Ovary (tissue), 7 donors: ENCODE measurements at regions not wholly inside any gene's neighbourhood (a gene's known extent, or its start where the extent isn't known, plus 50 kb on each side); places are given as distances from the start of the nearest gene placed in this dataset.
A peak's percentile ranks its signal among the peaks of the same experiment; 100 is the strongest.
"Not testable (repeated sequence)": the region's sequence is repeated elsewhere in the genome, so short reads cannot be mapped to it uniquely, and the experiment has no call there.

ENCODE experiments used
- DNase-seq, 5 donors: peaks; one replicate each; pipeline ENCODE4 v3.0.0-alpha.2; 2019 to 2020
- H3K27ac ChIP-seq, 2 donors: fragments of 200-600 bp; one replicate each; pipeline versions ENCODE4 v1.5.1 to v1.8.0; 2019 to 2022
- H3K27me3 ChIP-seq: fragments of 200-600 bp; one replicate; pipeline ENCODE4 v1.8.0; 2022
- H3K36me3 ChIP-seq: fragments of 200-600 bp; sonication (generic); one replicate; pipeline ENCODE4 v1.5.1; 2019
- H3K4me1 ChIP-seq: one replicate; pipeline ENCODE4 v1.8.1; 2013; ENCODE audit warnings: mild to moderate bottlenecking, moderate library complexity; ENCODE audit not compliant: insufficient read depth
- H3K4me3 ChIP-seq: fragments of 200-600 bp; sonication (generic); one replicate; pipeline ENCODE4 v1.5.1; 2017
- H3K9me3 ChIP-seq, 2 donors: fragments of 200-600 bp in 1 of 2; sonication (generic) in 1 of 2; one replicate each; pipeline versions ENCODE4 v1.5.1 to v1.8.1; 2013 to 2019; ENCODE audit warnings: mild to moderate bottlenecking in 1 of 2, moderate library complexity in 1 of 2
- WGBS, 3 donors: extraction: QIAGEN DNeasy Blood & Tissue Kit in 1 of 3; methylation state at CpG; one replicate each; pipeline versions ENCODE4 v1.1.5 to v1.1.7; 2013 to 2017; 5-methylcytosine and 5-hydroxymethylcytosine counted together
- intact Hi-C, 4 donors: fragments of 100-400 bp; cut with DNase I; formaldehyde crosslinking; loops; one replicate each; pipeline versions ENCODE4 v1.11.0 to v1.15.1; 2022 to 2023
- TF ChIP-seq, protein P1 (sequence below), 3 donors: fragments of 450-650 bp in 2 of 3; fragments of 200-600 bp in 1 of 3; IDR thresholded peaks; one replicate each; pipeline versions ENCODE4 v1.5.1 to v1.8.0; 2016 to 2022; ENCODE audit warnings: antibody characterized with exemption in 3 of 3, mild to moderate bottlenecking in 1 of 3
- donor health status: DM: no; HTN: no; CAD: no; lungs with moderate emphysema.
- donor health status: DM: no; HTN: no; CAD: no.
- donor health status: Bipolar disorder and iron deficiency.
- donor health status: DM: no; HTN: no; CAD: no.
- donor health status: DM: yes; HTN: yes; CAD: no.

GRCh38 chr4:9505341-9505740, 61.1 kb downstream of the DEFB131A start:
- H3K27ac ChIP-seq, H3K4me3 ChIP-seq, DNase-seq, H3K9me3 ChIP-seq, intact Hi-C loops, H3K36me3 ChIP-seq, H3K4me1 ChIP-seq, H3K27me3 ChIP-seq: not testable (repeated sequence)
- WGBS, 3 donors: 91 to 92% (median 92%) methylated on average over 20 to 21 of the region's 21 CpGs

DNA sequence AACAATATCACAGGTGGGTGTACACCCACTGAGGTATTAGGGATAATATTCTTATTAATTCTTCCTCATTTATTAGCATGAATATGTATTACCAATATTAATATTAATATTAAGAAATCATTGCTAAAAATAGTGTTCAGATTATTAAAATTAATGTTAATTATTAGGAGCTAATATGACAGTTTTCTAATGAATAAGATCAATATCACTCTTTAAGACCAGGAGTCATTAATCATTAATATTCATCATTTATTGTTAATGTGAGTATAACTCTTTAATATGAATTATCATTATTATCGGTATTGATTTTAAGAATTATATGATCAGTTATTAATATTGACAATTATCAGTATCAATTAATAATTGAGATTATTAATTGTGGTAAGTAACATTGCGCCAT, 62.5 kb downstream of the DEFB131A start:
- H3K4me1 ChIP-seq, H3K27me3 ChIP-seq, intact Hi-C loops, H3K9me3 ChIP-seq, H3K36me3 ChIP-seq, DNase-seq, H3K4me3 ChIP-seq, H3K27ac ChIP-seq: not testable (repeated sequence)
- WGBS, 3 donors: 91 to 94% (median 94%) methylated on average over 2 of the region's 2 CpGs

GRCh38 chr4:9512941-9513340, 68.7 kb downstream of the DEFB131A start:
- H3K27me3 ChIP-seq, DNase-seq, H3K27ac ChIP-seq, H3K4me1 ChIP-seq, H3K36me3 ChIP-seq, H3K9me3 ChIP-seq, H3K4me3 ChIP-seq, intact Hi-C loops: not testable (repeated sequence)
- 82 to 88% (median 85%) methylated on average over 12 of the region's 12 CpGs for WGBS, 3 donors

DNA sequence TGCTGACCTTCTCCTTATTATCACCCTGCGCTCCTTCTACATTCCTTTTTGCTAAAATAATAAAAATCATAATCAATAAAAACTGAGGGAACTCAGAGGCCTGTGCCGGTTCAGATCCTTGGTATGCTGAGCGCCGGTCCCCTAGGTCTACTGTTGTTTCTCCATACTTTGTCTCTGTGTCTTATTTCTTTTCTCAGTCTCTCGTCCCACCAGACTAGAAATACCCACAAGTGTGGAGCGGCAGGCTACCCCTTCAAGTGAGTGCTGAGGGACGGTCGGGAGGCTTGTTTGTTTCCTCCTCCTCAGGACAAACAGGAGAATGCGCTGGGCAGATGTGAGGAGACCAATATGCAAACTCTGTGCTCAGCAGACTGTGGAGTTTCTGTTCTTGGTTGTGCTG, 75.4 kb downstream of the DEFB131A start:
- H3K27ac ChIP-seq, intact Hi-C loops, H3K36me3 ChIP-seq, H3K9me3 ChIP-seq, H3K27me3 ChIP-seq, H3K4me3 ChIP-seq, H3K4me1 ChIP-seq, DNase-seq: not testable (repeated sequence)
- WGBS, 3 donors: 62 to 69% (median 68%) methylated on average over 8 to 9 of the region's 9 CpGs

DNA sequence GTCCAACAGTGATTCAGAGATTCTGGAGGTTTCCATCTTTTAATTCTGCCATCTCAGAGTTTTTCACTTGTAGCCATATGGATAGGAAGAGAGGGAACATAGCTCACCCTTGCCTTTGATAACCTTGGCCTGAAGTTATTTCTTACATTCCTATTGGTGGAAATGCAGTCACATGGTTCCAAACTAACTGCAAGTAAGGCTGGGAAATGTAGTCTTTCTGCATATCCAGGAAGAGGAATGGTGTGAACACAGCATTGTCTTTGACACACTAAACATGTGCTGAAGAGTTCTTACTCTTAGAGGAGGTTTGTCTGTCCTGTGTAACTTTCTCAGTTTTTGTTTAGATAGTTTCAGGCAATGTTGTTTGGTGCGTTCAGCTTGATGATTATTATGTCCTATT, 78.7 kb downstream of the DEFB131A start:
- H3K4me1 ChIP-seq, H3K27me3 ChIP-seq, intact Hi-C loops, H3K36me3 ChIP-seq, H3K27ac ChIP-seq, H3K4me3 ChIP-seq, H3K9me3 ChIP-seq, DNase-seq: not testable (repeated sequence)
- WGBS, 3 donors: 77 to 89% (median 80%) methylated on average over 1 of the region's 1 CpG

GRCh38 chr4:9524406-9524805, 80.2 kb downstream of the DEFB131A start:
- H3K4me3 ChIP-seq, H3K27ac ChIP-seq, DNase-seq, H3K27me3 ChIP-seq, H3K36me3 ChIP-seq, H3K9me3 ChIP-seq, intact Hi-C loops, H3K4me1 ChIP-seq: not testable (repeated sequence)
- WGBS, 3 donors: 81 to 90% (median 85%) methylated on average over 12 to 18 of the region's 18 CpGs

DNA sequence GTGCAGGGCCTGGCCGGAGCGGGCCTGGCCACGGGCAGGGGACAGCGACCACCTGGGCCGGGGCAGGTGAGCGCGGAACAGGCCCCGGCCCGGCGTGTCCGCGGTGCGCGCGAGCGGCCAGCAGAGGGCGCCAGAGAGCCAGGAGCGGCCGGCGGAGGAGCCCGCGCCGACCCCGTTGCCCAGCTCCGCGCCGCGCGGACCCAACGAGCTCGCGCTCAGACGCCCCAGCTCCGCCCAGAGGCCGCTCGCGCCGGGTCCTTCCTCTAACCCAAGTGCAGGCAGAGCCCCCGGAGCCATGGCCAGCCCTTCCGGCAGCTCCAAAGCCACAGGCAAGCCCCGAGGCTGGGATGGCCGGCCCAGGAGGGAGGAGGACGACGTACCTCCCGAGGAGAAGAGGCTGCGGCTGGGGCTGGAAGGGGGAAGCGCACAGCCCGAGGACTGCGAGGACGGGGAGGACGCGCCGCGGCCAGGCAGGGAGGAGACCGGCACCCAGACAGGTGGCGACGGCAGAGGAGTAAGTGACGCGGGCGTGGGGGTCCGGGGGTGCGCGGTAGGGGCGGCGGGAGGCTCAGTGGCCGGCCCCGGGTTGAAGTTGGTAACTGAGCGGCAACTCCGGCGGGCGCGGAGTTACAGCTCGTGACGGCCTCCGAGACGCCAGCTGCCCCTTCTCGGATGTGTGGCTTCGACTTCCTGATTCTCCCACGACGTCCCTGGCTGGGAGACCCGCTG, 88.1 kb downstream of the DEFB131A start:
- intact Hi-C loops, H3K9me3 ChIP-seq, H3K4me1 ChIP-seq, H3K27me3 ChIP-seq, H3K36me3 ChIP-seq: not testable (repeated sequence)
- TF ChIP-seq, protein P1, sequence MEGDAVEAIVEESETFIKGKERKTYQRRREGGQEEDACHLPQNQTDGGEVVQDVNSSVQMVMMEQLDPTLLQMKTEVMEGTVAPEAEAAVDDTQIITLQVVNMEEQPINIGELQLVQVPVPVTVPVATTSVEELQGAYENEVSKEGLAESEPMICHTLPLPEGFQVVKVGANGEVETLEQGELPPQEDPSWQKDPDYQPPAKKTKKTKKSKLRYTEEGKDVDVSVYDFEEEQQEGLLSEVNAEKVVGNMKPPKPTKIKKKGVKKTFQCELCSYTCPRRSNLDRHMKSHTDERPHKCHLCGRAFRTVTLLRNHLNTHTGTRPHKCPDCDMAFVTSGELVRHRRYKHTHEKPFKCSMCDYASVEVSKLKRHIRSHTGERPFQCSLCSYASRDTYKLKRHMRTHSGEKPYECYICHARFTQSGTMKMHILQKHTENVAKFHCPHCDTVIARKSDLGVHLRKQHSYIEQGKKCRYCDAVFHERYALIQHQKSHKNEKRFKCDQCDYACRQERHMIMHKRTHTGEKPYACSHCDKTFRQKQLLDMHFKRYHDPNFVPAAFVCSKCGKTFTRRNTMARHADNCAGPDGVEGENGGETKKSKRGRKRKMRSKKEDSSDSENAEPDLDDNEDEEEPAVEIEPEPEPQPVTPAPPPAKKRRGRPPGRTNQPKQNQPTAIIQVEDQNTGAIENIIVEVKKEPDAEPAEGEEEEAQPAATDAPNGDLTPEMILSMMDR (IDR thresholded peaks at IDR 0.05): peak; percentile 62 to 84 (median 66)
- H3K27ac ChIP-seq: peak overlapping the region in 1 of 2 donors; percentile 10
- DNase-seq: peak; percentile 69 to 86 (median 76)
- 0 to 1% (median 1%) methylated on average over 5 to 81 of the region's 81 CpGs for WGBS, 3 donors
- peak overlapping the region; percentile 53 for H3K4me3 ChIP-seq

DNA sequence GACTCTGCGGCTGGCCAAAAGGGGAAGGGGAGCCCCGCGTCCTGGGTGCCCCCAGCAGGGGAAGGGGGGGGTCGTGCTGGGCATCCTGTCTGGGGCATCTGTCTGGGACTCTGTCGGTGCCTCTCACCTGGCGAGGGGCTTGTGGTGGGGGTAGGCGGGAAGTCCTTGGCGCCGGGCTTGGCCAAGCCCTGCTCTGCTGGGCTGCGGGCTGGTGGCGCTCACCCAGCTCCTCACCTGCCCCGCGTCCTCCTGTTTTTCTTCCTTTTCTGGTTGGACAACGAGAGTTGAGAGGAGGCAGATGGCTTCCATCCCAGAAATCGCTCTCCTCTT, 88.6 kb downstream of the DEFB131A start:
- WGBS, 3 donors: 13 to 19% (median 15%) methylated on average over 15 of the region's 15 CpGs
- H3K27me3 ChIP-seq, H3K9me3 ChIP-seq, DNase-seq, H3K4me1 ChIP-seq, intact Hi-C loops, H3K27ac ChIP-seq, H3K36me3 ChIP-seq: not testable (repeated sequence)
- H3K4me3 ChIP-seq: peak overlapping the region; percentile 53

DNA sequence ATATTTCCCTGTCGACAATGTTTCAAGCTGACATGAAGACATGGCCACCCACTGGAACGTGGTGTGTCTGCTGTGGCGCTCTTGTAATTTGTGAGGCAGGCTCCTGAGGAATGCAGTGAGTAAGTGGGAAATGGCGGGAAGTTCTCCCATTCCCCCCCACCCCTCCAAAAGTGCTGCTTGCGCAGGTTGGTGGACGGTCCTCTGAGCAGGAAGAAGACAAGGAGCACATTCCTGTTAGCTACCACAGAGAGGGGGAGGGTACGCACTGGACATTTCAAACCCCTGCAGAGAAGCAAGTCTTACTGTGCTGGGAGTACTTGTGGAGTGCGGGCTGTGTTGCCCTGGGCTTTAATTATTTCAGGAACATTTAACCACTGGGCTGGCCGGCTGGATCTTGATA, 92.9 kb downstream of the DEFB131A start:
- H3K4me3 ChIP-seq, H3K36me3 ChIP-seq, H3K27ac ChIP-seq, DNase-seq, H3K9me3 ChIP-seq, intact Hi-C loops, H3K27me3 ChIP-seq, H3K4me1 ChIP-seq: not testable (repeated sequence)
- WGBS, 3 donors: 46 to 67% (median 51%) methylated on average over 9 of the region's 9 CpGs

GRCh38 chr4:9539939-9540520, 95.8 kb downstream of the DEFB131A start:
- H3K4me3 ChIP-seq, H3K4me1 ChIP-seq, H3K36me3 ChIP-seq, H3K9me3 ChIP-seq, DNase-seq, intact Hi-C loops, H3K27ac ChIP-seq, H3K27me3 ChIP-seq: not testable (repeated sequence)
- WGBS, 3 donors: 78 to 84% (median 81%) methylated on average over 5 of the region's 5 CpGs

DNA sequence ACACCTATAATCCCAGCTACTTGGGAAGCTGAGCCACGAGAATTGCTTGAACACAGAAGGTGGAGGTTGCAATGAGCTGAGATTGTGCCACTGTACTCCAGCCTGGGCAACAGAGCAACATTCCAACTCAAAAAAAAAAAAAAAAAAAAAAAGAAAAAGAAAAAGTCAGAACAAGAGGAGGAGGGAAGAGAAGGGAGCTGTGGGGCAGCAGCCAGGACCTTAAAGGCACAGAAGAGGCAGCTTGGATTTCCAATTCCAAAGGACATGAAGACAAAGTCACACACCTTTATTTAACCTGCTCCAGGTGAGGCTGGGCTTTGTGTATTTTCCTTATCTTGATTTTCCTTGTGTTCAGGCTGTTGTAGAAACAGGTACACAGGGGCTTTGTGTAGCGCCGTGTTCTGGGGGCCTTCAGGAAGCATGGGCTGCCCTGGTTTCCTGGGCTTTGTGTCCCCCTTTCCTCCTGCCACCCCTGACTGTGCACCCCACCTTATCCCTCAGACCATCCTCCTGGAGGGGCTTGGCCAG, 97.2 kb downstream of the DEFB131A start:
- H3K27ac ChIP-seq, H3K4me3 ChIP-seq, H3K9me3 ChIP-seq, H3K36me3 ChIP-seq, H3K27me3 ChIP-seq, DNase-seq, H3K4me1 ChIP-seq, intact Hi-C loops: not testable (repeated sequence)
- WGBS, 3 donors: 79 to 82% (median 81%) methylated on average over 3 of the region's 3 CpGs
